HEK293T (cell line): ENCODE measurements at regions not wholly inside any gene's neighbourhood (a gene's known extent, or its start where the extent isn't known, plus 50 kb on each side); places are given as distances from the start of the nearest gene placed in this dataset.

Source experiments
- BHLHE40 ChIP-seq: fragments of 450-650 bp; IDR thresholded peaks from 2 replicates; pipeline ENCODE4 v1.6.1; 2016; ENCODE audit warnings: mild to moderate bottlenecking, moderate library complexity, borderline replicate concordance
- CTBP1 ChIP-seq: fragments of 450-650 bp; IDR thresholded peaks from 2 replicates; pipeline ENCODE4 v1.6.1; 2016; ENCODE audit warnings: borderline replicate concordance
- ELF4 ChIP-seq: fragments of 450-650 bp; IDR thresholded peaks from 2 replicates; pipeline ENCODE4 v1.6.1; 2017; ENCODE audit warnings: antibody characterized with exemption
- FOXK2 ChIP-seq: fragments of 450-650 bp; IDR thresholded peaks from 2 replicates; pipeline ENCODE4 v1.6.1; 2016; ENCODE audit warnings: mild to moderate bottlenecking
- FOXM1 ChIP-seq: fragments of 450-650 bp; IDR thresholded peaks from 2 replicates; pipeline ENCODE4 v1.6.1; 2017; ENCODE audit warnings: mild to moderate bottlenecking, borderline replicate concordance
- HDGF ChIP-seq: fragments of 450-650 bp; IDR thresholded peaks from 2 replicates; pipeline ENCODE4 v1.6.1; 2017; ENCODE audit warnings: antibody characterized with exemption, borderline replicate concordance
- L3MBTL2 ChIP-seq: fragments of 450-650 bp; conservative IDR thresholded peaks from 2 replicates; pipeline ENCODE4 v1.6.1; 2016; ENCODE audit warnings: mild to moderate bottlenecking
- NFRKB ChIP-seq: fragments of 450-650 bp; IDR thresholded peaks from 2 replicates; pipeline ENCODE4 v1.6.1; 2016; ENCODE audit warnings: mild to moderate bottlenecking, moderate library complexity
- PKNOX1 ChIP-seq: fragments of 450-650 bp; IDR thresholded peaks from 2 replicates; pipeline ENCODE4 v1.6.1; 2016
- SP1 ChIP-seq: fragments of 450-650 bp; IDR thresholded peaks from 2 replicates; pipeline ENCODE4 v1.6.1; 2017
- ZNF384 ChIP-seq: fragments of 450-650 bp; IDR thresholded peaks from 2 replicates; pipeline ENCODE4 v1.6.1; 2016

- no peak for TF ChIP-seq PKNOX1
- TF ChIP-seq ZNF384: no peak
- TF ChIP-seq BHLHE40: no peak
- no peak for TF ChIP-seq NFRKB
- no peak for TF ChIP-seq ELF4
- no peak for TF ChIP-seq SP1
- no peak for TF ChIP-seq FOXM1
- no peak for TF ChIP-seq L3MBTL2
- TF ChIP-seq FOXK2: no peak
- TF ChIP-seq HDGF: no peak
- no peak for TF ChIP-seq CTBP1
Observed at GRCh38 chr2:129847043-129847442, 132.4 kb upstream of the RAB6C start.
